Thyroid gland (tissue), 4 donors: ENCODE measurements at regions not wholly inside any gene's neighbourhood (a gene's known extent, or its start where the extent isn't known, plus 50 kb on each side); places are given as distances from the start of the nearest gene placed in this dataset.

Experiments used
- DNase-seq, 2 donors: peaks; one replicate each; pipeline ENCODE4 v3.0.0-alpha.2; 2019
- H3K27ac ChIP-seq, 3 donors: fragments of 200-600 bp; sonication (generic); 1 replicate in 2 of 3; 2 replicates in 1 of 3; pipeline ENCODE4 v1.5.1; 2016 to 2019; ENCODE audit warnings: mild to moderate bottlenecking in 1 of 3, moderate library complexity in 1 of 3
- H3K27me3 ChIP-seq: fragments of 200-600 bp; sonication (generic); one replicate; pipeline ENCODE4 v1.5.1; 2019
- H3K36me3 ChIP-seq, 2 donors: fragments of 200-600 bp; sonication (generic); one replicate each; pipeline ENCODE4 v1.5.1; 2016 to 2019
- H3K4me1 ChIP-seq, 2 donors: fragments of 200-600 bp; sonication (generic); one replicate each; pipeline ENCODE4 v1.5.1; 2017 to 2019
- H3K4me3 ChIP-seq, 3 donors: fragments of 200-600 bp; sonication (generic); replicated peaks in 1 of 3; 1 replicate in 2 of 3; 2 replicates in 1 of 3; pipeline ENCODE4 v1.5.1; 2016; ENCODE audit warnings: mild to moderate bottlenecking in 1 of 3
- H3K9me3 ChIP-seq: fragments of 200-600 bp; sonication (generic); one replicate; pipeline ENCODE4 v1.5.1; 2017
- CTCF ChIP-seq, 6 experiments: fragments of 200-600 bp in 3 of 6; fragments of 450-650 bp in 3 of 6; sonication (generic) in 3 of 6; IDR thresholded peaks; one replicate each; pipeline ENCODE4 v1.5.1; 2016 to 2019; ENCODE audit warnings: antibody characterized with exemption in 6 of 6, mild to moderate bottlenecking in 2 of 6, inconsistent platforms in 1 of 6, moderate library complexity in 1 of 6
- POLR2A ChIP-seq, 2 donors: fragments of 450-650 bp; IDR thresholded peaks; one replicate each; pipeline ENCODE4 v1.6.1; 2017; ENCODE audit warnings: antibody characterized with exemption in 2 of 2, mild to moderate bottlenecking in 2 of 2, moderate library complexity in 1 of 2
- WGBS, 2 donors: methylation state at CpG; one replicate each; pipeline ENCODE4 v1.1.5; 2017; 5-methylcytosine and 5-hydroxymethylcytosine counted together
- intact Hi-C: fragments of 100-400 bp; cut with DNase I; formaldehyde crosslinking; loops from one replicate; pipeline ENCODE4 v1.15.1; 2023

- Histone ChIP-seq H3K27me3 (no peaks in the 10 kb centered on the region), H3K4me3 (no peak overlapping the region), H3K4me1 (no peaks in the 10 kb centered on the region), H3K9me3 (no peaks in the 10 kb centered on the region), H3K36me3 (no peaks in the 10 kb centered on the region), H3K27ac (no peak overlapping the region)
- 86 to 87% methylated on average over 8 of the region's 8 CpGs for WGBS, 2 donors
- DNase-seq = no peak
- TF ChIP-seq POLR2A (IDR thresholded peaks at IDR 0.05) = no peak
- TF ChIP-seq CTCF (IDR thresholded peaks at IDR 0.05) = no peak
- intact Hi-C loops = no loop called here
Observed at GRCh38 chr6:135129136-135129856, 51.8 kb upstream of the MYB start.

- H3K9me3 ChIP-seq = no peaks in the 10 kb centered on the region
- no peak overlapping the region for H3K27ac ChIP-seq
- no peaks in the 10 kb centered on the region for H3K36me3 ChIP-seq
- 86 to 95% methylated on average over 4 of the region's 4 CpGs for WGBS, 2 donors
- TF ChIP-seq CTCF (IDR thresholded peaks at IDR 0.05) (no peak), POLR2A (IDR thresholded peaks at IDR 0.05) (no peak)
- no peaks in the 10 kb centered on the region for H3K4me1 ChIP-seq
- H3K27me3 ChIP-seq = no peaks in the 10 kb centered on the region
- H3K4me3 ChIP-seq = no peak overlapping the region
- no peak for DNase-seq
- intact Hi-C loops = no loop called here
Observed at GRCh38 chr6:135128268-135128914, 52.7 kb upstream of the MYB start.

DNA sequence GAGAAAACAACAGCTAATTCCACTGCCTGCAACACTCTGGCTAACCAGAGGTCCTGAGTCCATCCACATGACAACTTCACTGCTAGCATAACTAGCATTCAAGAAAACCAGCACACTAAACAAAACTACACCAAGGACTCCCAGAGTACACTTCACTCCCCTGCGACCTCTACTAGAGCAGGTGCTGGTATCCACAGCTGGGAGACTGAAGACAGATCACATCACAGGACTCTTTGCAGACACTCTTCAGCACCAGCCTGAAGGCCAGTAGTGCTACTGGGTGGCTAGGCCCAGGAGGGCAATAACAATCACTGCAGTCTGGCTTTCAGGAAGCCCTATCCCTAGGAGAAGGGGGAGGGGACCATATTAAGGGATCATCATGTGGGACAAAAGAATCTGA lies 54.4 kb upstream of the MYB start:
- 75 to 88% methylated on average over 1 of the region's 1 CpG for WGBS, 2 donors
- no peak overlapping the region for H3K27ac ChIP-seq

DNA sequence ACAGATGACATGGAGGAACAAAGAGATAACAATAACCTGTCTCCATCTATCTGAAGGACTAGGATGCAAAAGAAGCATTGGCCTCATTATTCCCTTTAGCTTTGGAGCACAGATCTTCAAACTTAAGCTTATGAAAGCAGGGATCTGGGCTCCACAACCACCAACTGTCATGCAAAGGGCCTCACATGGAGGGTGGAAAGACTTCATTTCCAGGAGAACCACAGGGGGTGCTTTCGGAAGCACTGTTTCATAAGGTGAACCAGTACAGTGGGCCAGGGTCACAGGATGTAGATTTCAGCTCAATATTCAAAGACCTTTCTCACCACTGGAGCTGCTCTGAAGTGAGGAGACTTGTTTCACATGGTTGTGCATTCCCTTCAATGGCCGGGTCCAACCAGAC lies 55.1 kb upstream of the MYB start:
- no peak overlapping the region for H3K27ac ChIP-seq

More for the DNA sequence above, 54.4 kb upstream of the MYB start:
- Histone ChIP-seq H3K9me3 (no peaks in the 10 kb centered on the region), H3K27me3 (no peaks in the 10 kb centered on the region), H3K4me1 (no peaks in the 10 kb centered on the region), H3K36me3 (no peaks in the 10 kb centered on the region), H3K4me3 (no peak overlapping the region)
- no peak for TF ChIP-seq CTCF (IDR thresholded peaks at IDR 0.05)
- TF ChIP-seq POLR2A (IDR thresholded peaks at IDR 0.05) = no peak
- no peak for DNase-seq
- intact Hi-C loops = no loop called here

More for the DNA sequence above, 55.1 kb upstream of the MYB start:
- H3K36me3 ChIP-seq = no peaks in the 10 kb centered on the region
- 95 to 100% methylated on average over 2 of the region's 2 CpGs for WGBS, 2 donors
- H3K27me3 ChIP-seq = no peaks in the 10 kb centered on the region
- H3K9me3 ChIP-seq = no peaks in the 10 kb centered on the region
- intact Hi-C loops = no loop called here
- no peak overlapping the region for H3K4me3 ChIP-seq
- H3K4me1 ChIP-seq = no peaks in the 10 kb centered on the region
- DNase-seq = no peak
- TF ChIP-seq POLR2A (IDR thresholded peaks at IDR 0.05) = no peak
- no peak for TF ChIP-seq CTCF (IDR thresholded peaks at IDR 0.05)
